ENCODE measurements at regions not wholly inside any gene's neighbourhood (a gene's known extent, or its start where the extent isn't known, plus 50 kb on each side); places are given as distances from the start of the nearest gene placed in this dataset.
A peak's percentile ranks its signal among the peaks of the same experiment; 100 is the strongest.
"Not testable (repeated sequence)": the region's sequence is repeated elsewhere in the genome, so short reads cannot be mapped to it uniquely, and the experiment has no call there.

DNA sequence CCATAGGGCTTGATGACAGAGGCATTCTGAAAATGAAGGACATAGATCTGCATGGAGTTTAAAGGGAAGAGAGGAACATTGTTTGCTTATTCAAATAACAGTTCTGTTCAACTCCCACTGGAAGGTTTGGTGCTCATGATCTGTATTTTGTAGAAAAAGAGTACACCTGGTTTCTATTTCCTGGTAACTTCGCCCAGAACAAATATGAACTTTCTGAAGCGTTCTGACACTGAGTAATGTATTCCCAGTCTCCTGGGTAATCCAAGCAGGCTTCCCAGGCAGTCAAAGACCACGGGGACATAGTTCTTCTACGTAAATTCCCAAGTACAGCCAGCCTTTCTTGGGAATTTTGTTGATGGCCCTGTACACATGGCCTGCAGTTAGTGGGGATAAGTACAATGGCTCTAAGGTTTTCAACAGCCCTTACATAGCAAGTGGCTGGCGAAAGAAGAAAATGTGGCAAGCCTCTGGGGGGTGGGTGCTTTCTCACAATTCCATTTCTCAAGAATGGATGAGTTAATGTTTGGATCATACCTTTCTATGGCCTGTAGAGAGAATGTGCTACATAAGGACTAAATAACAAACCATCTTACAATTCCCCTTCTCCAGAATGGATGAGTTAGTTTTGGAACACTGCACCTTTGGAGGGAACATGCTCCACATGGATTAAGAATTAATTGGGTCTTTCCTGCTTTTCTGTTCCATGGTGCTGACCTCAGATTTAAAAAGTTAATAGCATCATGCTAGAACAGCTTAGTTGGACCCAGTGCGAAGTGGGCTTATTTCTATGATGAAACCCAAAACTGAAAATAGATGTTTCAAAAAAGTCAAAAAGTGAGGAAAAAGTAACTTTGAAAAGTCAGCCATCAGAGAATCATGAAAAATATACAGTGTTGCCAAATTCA, 52.7 kb downstream of the COL6A6 start:
- DNase-seq (ENCODE audit: low read depth), result no peak

DNA sequence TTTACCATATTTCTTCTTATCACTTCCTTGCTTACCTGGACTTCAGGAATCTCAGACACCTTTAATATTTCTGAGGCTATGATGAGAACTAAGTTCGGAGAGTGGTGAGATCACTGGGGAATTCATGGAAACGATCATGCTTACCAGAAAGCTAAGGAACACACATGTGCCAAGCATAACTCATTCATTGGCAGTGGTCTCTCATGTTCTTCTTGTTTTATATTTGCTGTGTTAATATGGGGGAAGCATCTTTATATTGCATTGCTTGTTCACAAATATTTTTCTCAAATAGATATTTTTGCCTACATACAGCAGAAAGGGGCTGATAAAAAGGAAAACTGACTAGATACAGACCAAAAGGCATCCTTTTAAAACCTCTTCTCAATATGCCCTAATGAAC, 55.8 kb downstream of the COL6A6 start:
- no peak for DNase-seq (ENCODE audit: low read depth)

DNA sequence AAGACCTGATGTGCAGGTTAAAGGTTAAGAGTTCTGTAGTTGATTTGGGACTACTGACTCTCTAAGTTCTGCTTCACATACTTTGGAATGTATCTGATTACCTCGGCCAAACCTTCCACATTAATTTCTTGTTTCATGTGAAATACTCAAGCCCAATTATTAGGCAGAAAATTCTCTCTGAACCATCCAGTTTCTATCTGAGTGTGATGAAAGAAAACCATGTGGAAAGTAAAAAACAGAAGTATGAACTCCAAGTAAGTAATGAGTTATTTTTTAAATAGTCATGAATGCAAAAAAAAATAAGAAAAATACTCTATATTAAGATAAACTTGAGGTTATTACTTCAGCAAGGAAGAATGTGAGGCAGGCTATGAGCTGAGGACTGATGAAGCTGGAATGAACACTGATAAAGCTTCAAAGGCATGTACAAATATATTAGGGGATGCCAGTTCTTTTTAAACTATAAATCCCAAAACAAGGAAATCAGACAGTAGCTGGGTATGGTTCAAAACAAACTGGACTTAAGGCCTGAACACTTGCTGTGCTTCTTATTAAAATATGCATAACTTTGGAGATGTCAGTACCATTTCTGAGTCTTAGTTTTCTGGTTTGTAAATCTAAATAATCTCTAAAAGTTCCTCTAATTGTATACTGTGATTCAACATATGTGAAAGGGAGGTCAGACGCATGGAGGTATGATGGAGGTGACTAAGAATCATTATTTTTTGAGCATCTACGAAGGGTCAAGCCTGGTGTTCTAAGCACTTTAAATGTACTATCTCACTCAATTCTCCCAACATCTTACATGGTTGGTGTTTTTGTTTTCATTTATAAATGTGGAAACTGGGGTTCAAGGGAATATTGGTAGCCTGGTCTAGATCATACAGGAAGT, 59.6 kb downstream of the COL6A6 start:
- peak; percentile 71 for DNase-seq (ENCODE audit: low read depth)

DNA sequence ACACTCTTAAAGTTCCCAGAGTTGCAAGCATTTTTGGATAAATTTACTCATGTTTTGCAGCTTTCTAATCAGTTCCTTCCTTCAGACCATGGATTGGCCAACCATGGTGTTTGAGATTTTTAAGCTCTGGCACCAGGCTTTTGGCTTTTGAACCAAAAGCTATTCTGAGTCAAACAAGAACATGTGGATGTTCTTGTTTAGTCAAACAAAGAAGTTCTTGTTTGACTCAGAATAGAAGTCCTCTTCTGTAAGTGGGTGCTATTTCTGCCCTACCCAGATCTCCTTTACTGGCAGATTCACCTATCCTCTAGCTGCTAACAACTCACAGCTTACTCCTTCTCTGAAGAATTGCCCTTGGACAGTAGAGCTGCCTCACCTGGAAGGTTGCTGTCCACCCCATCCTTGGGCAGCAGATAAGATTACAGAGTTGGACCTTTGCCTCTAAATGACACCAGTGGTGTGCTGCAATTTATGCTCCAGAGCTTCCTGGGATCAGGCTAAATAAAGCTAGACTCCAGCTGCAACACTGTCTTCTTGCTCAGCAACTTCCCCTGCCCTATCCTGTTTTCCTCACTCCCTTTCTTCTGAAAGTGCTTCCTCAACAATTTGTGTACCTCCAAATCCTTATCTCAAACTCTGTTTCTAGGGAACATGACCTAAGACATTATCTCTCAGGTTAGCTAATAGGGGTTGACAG, 65.6 kb downstream of the COL6A6 start:
- DNase-seq (ENCODE audit: low read depth), result no peak

DNA sequence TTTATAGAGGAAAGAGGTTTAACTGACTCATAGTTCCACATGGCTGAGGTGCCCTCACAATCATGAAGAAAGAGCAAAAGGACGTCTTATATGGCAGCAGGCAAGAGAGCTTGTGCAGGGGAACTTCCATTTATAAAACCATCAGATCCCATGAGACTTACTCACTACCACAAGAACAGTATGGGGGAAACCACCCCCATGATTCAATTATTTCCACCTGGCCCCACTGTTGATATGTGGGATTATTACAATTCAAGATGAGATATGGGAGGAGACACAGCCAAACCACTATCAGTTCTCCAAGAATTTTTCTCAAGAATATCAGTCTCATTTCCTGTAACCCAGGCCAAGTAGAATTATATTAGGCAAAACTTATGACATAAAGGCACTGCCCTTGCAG, 77.8 kb downstream of the COL6A6 start:
- DNase-seq (ENCODE audit: low read depth), result not testable (repeated sequence)

DNA sequence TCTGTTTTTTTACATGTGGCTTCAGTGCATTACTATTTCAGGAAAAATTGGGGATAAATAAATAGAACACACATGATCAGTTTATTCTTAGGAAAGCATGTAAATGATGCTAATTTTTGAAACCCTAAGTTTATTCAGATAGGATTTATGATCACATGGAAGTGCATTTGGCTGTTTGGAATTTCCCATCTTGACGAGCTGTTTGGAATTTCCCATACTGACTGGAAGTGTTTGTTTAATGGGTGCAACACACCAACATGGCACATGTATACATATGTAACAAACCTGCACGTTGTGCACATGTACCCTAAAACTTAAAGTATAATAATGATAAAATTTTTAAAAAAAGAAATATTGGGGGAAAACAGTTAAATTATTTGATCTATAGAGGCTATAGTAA, 79.5 kb downstream of the COL6A6 start:
- no peak for DNase-seq (ENCODE audit: low read depth)

DNA sequence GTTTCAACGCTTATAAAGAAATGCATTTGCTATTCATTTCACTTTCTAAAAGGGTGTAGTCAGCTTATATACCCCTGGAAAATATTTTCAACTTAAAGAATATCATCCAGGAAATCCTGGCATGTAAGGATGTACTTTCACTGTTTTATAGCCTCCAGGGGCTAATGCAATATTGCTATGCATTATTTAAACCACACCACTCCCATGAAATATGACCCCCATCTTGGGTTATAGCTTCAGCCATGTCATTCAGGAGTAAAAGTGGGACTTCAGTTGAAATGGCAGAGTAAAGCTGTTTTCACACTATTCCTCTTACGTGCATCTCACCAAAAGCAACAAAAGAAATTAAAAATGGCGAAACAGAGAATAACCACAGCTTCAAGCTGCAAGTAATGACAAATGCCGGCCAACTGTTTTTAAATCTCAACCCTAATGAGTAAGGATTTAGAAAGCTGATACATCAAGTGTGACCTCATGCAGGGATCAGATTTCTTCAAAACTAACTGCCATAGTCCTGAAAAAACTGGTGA, 84.5 kb downstream of the COL6A6 start:
- DNase-seq (ENCODE audit: low read depth), result no peak

DNA sequence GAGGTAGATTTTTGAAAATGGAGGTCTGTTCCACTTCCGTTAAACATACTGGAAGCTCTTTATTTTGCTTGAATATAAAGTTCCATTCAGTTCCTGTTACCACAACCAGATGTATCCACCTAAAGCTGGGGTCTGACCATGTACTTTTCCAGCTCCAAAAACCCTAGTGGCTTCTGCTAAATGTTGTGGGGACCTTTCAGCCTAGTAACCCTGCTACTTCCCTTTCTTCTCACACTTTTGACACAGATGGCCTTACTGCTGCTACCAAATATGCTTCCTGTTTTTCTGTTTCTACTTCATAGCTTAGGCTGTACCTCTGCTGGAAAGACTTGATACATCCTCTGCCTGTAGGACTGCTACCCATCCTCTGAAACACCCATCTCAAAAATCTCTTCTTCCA, 87.8 kb downstream of the COL6A6 start:
- DNase-seq (ENCODE audit: low read depth), result no peak

DNA sequence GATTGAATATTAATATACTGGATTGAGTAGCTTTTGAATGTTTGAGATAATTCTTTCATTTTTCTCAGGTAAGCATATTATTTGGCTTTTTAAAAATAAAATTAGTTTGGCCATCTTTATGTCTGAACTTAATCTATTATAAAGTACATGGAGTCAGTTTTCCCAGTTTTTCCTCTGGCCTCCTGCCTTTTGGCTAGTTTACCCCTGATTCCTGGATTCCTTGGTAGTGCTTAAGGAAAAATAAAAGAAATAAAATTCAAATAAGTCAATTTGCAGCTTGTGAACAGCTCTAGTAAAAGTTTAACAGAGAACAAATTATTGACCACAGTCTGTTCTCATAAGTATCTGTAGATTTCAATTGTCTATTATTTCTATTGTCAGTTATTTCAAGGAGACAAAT, 89.4 kb downstream of the COL6A6 start:
- no peak for DNase-seq (ENCODE audit: low read depth)

DNA sequence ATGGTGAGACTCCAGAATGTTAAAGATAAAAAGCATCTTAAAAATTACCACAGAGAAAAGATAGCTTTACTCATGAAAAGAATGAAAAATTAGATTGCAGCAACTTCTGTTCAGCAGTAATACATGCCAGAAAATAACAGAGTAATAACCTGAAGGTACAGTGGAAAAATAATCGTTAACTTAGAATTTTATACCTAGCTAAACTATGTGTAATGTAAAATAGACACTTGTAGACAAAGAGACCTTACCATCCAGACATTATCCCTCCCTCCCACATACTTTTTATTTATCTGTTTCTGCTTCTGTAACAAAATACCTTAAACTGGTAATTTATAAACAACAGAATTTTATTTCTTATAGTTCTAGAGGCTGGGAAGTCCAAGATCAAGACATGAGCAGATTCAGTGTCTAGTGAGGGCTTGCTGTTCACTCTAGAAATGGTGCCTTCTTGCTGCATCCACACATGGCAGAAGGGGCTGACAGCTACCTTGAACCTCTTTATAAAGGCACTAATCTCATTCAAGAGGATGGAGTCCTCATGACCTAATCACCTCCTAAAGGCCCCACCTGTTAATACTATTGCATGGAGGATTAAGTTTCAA, 90.7 kb downstream of the COL6A6 start:
- DNase-seq (ENCODE audit: low read depth), result no peak

DNA sequence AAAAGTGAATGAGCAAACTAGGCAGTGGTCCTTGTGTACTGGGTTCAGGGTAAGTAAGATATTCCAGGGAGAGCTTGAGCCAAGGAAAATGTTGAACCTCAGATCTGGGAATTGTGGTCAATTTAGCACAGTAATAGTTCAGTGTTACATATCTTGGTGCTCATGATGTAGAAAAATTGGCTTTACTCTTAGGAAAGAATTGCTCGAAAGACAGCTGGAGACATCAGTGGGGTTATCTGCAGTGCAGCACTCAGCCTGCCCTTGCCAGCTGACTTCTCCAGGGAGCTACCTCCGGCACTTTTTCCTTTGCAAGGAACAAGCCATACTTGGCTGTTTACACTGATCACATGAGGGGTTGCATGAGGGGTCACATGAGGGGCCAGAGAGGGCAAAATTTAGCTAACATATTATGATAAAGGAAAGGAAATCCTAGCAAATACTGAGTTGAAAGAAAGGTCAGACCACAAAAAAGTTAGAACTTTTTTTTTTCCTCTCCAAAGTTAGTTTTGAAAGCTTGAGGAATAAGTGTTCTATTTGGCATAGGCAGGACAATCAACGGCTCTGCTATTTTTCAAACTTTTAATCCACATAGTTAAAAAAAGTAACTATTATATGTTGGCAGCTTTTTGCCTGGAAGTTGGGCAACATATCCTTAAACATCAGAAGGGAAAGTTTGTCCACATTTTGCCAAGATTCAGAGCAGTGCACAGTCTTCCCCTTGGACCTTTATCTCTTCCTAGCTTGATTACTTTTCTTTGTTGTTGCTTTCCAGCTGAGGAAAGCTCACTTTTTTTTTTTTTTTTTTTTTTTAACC, 92.4 kb downstream of the COL6A6 start:
- DNase-seq (ENCODE audit: low read depth), result no peak

DNA sequence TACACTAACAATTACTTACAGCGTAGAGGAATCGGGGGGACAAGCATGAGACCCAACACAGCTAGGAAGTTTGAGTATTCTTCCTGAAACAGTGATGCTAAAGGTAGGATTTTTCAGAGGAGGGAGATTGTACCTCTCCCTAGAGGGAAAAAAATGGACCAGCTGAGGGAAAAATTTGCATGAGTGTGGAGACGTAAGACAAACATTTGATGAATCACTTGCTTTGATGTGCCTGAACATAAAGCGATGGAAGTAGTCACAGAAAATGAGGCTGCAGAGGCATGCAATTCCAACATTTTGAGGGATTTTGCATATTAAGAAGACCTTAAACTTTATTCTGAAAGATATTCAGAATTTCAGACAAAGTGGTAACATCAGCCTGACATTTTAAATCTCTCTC, 102.2 kb downstream of the COL6A6 start:
- DNase-seq (ENCODE audit: low read depth), result no peak

DNA sequence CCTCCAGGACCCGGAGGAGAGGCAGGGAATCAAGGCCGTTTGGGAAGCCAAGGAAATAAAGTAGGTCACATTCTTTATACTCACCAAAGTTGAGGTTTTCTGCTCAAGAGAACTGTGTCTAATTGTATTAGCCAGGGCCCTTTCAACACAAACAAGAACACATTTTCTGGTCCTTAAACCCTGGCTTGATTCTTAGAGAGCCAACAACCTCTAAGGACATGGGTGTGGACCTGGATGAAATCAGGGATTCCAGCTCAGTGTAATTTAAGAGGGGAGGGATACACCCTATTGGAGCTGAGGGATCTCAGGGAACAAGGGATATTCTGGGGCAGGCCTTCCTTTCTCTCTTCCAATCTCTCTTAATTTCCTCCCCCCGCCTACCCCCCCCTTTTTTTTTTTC, 104.8 kb downstream of the COL6A6 start:
- no peak for DNase-seq (ENCODE audit: low read depth)

DNA sequence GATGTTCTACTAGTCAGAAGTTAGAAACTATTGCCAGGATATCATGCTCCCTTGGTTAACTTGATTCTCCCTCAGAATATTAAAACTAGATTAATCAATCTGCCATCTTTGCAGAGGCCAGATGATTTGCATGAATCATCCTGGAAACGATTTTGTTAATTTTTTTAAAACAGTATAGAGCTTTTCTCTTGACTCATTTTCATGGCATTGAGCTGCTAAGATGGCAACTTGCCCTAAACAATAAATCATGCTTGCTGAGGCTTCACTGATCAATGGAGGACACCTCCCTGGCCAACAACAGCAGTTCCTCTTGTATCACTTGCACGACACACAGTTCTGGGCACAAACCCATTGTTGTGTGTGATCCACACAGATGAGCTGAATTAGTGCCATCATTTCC, 109.1 kb downstream of the COL6A6 start:
- DNase-seq (ENCODE audit: low read depth), result peak; percentile 37

DNA sequence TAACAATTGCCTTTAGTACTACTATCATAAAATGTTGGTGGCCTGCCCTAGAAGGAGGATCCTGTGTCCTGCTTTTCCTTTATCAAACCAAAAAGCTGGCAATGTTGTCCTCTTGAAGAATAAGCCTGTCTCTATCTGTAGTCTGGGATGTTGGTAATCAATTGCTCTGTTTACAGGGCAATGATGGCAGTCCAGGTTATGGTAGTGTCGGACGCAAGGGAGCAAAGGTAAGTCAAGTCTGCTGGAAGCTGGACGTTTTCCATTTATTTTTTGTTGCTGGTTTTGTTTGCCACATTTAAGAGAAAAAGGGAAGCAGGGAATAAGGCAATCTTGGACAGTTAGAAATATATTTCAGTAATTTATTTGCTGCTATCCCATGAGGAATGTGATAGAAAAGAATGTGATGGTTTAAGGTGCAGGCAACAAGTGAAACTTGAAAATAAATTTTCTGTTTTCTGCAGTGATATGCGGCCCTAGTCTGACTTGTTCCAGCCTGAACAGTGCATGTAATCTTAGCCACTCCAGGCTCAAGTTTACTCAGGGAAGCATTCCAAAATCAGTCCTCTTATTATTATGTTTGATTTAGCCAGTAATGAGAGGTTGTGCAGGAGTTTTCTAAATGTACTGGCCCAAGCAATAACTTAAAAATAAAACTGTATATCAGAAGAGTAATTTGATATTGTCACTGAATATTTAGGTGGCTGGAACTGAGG, 110.3 kb downstream of the COL6A6 start:
- no peak for DNase-seq (ENCODE audit: low read depth)

DNA sequence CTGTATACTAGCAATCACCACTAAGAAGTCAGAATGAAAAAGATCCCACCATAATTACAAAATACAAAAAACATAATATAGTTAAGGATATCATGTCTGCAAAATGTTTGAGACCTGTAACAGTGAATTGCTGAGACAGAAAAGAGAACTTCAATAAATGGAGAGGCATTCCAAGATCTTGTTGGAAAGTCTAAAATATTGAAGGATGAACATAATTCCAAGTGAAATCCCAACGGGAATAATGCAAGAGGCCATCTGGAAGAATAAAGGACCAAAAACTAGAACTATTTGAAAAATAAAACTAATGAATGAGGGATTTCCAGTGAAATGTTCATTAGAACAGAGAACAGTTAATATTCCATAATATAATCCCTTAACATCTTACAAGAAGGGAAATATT, 110.9 kb downstream of the COL6A6 start:
- DNase-seq (ENCODE audit: low read depth), result no peak

Measured in EH (cell line).